HuH-7 (cell line): ENCODE measurements at regions not wholly inside any gene's neighbourhood (a gene's known extent, or its start where the extent isn't known, plus 50 kb on each side); places are given as distances from the start of the nearest gene placed in this dataset.

Experiments used
- DNase-seq: peaks from one replicate; pipeline ENCODE4 v3.0.0; 2011; ENCODE audit warnings: low spot score

DNA sequence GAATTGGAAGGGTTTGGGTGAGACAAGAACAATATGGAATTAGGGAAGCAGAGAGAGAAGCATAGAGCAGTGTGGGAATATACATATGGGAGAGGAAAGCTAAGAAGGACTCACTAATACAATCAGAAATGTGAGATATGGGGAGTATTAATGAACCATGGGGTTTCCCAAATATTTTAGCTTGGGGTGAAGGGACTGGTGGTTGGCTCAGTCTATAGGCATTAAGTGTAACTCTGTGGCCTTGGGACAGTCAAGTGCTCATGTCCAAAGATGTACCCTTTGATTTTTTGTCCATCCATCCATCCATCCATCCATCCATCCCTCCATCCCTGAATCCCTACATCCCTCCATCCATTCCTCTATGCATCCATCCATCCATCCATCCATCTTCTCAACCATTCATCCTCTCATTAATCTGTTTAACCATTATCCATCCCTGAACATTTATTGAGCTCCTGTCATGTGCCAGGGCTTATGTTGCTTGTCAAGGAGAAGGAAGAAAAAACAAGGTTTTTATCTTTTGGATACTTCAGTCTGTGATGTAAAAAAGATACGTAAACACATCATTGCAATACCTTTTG is 263.4 kb upstream of the CHD6 start:
- no peak for DNase-seq

DNA sequence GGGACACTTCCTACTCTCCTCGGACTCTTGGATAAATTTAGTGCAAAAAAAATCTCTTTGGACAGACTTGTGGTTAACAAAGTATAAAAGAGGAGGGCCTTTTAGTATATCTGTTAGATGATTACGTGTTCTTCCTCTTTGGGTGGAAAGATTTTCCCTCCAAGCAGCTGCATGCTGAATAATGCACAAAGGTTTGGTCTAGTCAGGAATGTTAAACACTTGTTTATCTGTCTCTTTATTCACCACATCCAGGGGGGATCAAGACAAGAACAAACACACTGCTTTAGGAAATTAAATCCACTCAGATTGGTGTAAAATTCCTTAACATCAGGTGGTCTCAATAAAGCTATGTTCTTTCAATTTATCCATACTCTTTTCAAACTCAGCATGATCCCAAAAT is 260.9 kb upstream of the CHD6 start:
- DNase-seq = no peak

DNA sequence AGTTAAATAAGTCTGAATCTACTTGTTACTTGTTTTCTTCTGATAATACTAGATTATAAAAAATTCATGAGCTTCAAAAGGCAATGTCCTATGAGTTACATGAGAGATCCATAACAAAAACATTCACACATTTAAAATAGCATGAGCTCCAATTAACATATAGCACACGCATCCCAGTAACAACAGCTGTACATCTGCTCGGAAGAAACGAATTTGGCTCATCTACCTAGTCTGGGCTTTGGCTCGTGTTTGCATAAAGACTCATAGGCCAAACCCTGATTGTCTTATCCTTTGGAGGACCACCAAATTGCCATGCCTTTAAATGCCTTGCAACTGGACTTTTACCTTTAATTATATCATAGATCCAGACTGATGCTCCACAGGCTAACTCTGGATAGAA is 259.7 kb upstream of the CHD6 start:
- no peak for DNase-seq

- DNase-seq = no peak
Observed at GRCh38 chr20:41874658-41875057, 256.5 kb upstream of the CHD6 start.

DNA sequence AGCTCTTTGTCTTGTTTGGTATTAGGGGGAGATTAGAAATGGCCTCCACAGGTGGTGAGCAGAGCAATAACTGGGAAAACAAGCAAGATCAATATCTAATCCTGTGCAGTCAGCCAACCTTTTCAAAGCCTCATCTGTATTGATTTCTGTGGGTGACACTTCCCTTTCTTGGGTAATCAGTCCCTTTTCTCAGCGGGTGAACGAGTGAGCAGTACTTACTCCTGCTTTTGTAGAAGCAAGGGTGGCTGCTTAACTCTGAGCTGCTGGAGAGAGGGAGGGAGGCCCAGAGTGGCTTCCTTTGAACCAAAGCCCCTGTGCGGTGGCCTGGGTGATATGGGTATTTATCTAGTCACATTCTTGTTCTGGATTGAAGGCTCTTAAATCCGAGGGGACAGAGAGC is 254.8 kb upstream of the CHD6 start:
- DNase-seq = no peak

DNA sequence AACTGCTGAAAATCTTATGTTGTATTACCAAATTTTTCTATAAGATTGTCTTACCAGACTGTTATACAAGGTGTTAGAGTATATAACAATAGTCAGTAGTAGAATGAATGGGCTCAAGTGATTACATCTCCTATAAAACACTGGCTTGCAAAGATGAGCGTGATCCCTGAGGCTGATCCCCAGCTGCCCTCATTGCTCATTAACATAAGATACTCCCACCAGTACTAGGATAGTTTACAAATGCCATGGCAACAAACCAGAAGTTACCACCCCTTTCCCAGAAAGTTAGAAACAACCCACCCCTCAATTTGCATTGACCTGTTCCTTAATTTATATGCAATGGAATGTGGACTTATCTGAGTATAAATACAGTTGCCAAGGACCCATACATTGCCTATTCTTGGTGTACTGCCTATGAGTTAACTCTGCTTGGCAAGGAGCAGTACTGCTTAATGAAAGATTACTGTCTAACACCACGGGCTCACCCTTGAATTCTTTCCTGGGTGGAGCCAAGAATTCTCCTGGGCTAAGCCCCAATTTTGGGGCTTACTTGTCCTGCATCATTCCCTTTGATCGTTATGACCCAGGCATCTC is 252.8 kb upstream of the CHD6 start:
- DNase-seq = no peak

DNA sequence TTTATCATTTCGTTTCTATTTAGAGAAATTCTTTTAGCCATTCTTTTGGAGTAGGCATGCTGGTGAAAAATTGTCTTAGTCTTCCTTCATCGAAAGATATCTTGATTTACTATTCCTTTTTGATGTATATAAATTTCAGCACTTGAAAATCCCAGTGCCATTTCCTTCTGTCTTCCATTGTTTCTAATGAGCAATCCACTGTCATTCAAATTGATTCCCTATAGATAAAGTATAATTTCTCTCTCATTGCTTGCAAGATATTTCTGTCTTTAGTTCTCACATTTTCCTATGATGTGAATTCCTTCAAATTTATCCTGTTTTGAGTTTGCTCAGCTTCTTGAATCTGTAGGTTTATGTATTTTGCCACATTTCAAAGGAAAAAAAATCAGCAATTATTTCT is 251.1 kb upstream of the CHD6 start:
- no peak for DNase-seq

- DNase-seq = no peak
Observed at GRCh38 chr20:41865938-41866337, 247.8 kb upstream of the CHD6 start.

DNA sequence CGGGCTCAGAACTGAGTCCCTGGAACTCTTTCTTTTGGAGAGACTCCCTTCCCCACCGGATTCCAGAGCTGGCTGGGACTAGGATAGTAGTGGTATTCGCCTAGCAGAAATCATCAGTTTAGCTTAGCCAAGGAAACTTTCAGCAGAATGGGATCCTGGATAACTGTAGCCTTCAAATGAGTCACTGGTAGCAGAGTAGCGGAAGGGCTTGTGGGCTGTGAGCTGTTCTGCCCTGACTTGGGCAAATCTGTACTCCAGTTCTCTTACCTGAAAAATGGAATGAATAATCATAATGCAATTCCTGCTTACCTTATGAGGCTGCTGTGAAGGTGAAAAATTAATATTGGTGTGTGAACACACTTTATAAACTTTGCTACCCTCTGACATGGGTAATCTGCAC is 244.3 kb upstream of the CHD6 start:
- DNase-seq = no peak

DNA sequence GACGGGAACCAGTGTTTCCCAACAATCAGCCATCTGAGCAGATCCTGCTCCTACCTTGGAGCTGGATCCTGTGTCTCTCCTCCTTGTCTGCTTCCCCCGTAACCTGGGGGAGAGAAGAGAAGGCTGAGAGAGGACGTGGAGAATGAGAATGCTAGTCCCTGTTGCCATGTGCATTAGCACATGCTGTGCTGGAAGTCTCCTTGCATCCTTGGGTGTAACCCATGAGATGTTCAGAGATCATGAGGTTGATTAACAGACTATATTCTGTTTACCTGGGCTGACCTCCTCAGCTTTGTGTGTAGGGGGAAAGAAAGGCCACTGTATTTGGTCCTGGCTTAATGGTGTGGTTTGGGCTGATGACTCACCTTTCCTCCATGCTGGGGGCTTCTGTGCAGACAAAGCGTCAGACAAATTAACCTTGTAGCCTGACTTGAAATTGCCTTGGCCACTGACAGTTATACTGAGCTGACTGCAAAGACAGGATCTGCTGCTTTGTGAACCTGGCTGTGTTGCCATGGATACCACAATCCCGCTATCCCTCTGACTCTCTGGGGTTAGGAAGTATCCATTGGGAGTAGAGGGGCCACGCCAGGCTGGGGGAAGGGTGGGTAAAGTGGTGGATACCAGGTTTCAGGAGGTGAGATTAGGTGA is 243.7 kb upstream of the CHD6 start:
- DNase-seq = no peak

- no peak for DNase-seq
Observed at GRCh38 chr20:41854765-41855164, 236.6 kb upstream of the CHD6 start.

DNA sequence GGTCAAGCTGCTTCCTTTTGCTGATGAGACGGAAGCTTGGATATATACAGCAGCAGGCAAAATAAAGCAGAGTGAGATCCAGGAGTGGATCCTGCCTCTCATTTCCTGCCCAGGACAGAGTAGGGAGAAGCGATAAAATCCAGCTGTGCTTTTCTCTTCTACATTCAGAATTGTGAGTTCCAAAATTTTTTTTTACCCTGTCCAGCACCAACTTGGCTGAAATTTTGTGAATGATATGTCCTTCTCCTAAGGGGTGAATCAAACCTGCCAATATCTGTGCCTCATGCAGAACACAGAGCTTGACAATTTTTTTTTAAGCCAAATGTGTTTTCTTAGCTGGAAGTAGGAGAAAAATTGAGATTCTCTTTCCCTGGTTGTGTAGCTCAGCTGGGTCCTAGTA is 235.6 kb upstream of the CHD6 start:
- DNase-seq = no peak

DNA sequence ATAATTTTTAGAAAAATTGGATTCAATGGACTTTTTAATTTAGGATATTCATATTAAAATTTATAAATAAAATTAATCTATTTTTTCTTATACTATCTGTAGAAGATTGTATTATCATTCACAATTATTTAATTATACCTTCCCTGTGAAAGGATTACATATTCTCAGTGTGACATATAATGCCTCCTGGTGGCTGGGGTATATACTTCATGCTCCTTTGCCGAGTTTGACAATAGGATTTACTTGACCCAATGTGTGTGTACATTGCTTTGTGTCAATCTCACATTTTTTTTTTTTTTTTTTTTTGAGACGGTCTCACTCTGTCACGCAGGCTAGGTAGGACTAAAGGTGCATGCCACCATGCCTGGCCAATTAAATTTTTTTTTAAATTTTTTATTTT is 230.0 kb upstream of the CHD6 start:
- DNase-seq = no peak

DNA sequence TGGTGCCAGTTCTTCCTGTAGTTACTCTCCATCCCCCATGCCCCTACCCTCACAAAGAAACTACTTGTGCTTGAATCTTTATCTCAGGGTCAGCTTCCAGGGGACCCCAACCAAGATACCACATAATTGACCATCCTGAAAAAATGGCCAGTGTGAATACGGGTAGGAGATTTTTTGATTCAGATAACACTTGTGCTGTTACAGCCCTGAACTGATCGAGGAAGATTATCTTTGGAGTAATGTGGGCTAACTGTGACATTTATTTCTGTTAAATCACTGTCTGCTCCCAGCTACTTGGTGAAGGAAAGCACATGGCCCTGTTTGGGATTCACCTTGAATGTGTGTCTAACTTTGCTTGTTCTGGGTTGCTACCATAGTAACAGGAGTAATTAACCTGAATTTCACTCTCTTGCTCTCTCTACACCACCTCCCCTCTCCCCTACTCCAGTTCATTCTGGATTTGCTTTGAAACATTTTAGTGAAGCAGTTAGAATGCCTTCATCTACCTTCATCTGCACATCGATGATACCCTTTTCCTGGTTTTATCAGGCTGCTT is 219.6 kb upstream of the CHD6 start:
- no peak for DNase-seq

GRCh38 chr20:41833739-41834138 is 215.6 kb upstream of the CHD6 start:
- DNase-seq = no peak

DNA sequence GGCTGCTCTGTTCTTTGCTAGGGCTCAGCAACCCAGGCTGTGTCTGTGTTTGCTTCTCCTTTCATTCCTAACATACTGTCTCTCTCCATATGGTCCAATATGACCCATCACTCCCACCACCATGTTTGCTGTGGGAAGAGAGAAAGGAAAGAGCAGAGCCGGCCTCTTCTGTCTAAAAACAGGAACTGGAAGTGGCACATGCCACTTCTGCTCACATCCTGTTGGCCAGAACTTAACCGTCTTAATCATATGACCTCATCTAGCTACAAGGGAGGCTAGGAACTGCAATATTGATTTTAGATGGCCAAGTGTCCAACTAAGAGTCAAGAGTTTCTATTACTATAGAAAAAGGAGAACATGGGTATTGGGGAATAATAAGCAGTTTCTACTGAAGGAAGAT is 212.5 kb upstream of the CHD6 start:
- DNase-seq = no peak

DNA sequence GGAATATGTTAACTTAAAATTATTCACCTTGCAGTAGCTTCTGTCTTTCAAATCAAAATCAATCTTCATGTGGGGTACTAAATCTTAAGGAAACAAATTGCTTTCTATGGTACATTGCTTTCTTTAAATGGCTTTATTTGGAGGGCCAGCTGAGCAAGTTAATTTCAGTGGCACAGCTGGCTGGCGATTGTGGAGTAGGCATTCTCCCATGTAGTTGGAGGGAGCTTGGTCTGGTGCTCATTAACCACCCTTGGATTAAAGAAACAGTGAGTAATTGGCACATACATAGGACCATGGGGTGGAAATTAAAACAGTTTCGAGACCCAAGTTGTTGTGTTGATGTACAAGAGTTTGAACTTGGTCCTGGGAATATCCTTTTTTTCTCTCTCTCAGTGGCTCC is 201.3 kb upstream of the CHD6 start:
- DNase-seq = no peak

- DNase-seq = no peak
Observed at GRCh38 chr20:41818991-41819390, 200.8 kb upstream of the CHD6 start.

DNA sequence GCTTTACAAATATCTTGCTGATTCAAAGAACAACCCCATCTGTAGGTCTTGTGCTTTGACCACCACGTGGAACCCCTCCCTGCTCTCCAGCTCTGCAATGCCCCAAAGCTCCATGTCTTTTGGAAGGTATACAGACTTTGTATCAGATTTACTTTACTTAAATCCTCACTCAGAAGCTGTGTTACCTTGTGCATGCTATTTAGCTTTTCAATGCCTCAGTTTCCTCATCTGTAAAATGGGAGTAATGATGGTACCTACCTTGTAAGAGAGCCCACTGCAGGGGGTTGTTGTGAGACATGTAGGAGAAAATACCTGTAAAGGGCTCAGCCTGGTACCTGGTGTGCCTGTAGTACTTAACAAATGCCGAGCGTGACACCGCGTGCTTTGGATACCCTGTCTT is 200.2 kb upstream of the CHD6 start:
- DNase-seq = no peak

DNA sequence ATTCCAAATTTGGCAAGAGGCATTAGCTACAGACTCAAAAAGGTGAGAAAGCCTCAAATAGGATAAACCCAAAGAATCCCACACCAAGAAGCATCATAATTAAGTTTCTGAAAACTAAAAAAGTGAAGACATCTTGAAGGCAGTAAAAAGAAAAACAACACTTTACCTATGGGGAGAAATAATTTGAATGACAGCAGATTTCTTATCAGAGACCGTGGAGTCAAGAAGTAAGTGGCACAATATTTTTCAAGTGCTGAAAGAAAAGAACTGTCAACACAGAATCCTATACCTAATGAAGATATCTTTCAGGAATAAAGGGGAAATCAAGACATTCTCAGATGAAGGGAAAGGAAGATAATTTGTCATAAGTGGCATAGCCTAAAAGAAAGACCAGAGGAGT is 193.3 kb upstream of the CHD6 start:
- DNase-seq = no peak

DNA sequence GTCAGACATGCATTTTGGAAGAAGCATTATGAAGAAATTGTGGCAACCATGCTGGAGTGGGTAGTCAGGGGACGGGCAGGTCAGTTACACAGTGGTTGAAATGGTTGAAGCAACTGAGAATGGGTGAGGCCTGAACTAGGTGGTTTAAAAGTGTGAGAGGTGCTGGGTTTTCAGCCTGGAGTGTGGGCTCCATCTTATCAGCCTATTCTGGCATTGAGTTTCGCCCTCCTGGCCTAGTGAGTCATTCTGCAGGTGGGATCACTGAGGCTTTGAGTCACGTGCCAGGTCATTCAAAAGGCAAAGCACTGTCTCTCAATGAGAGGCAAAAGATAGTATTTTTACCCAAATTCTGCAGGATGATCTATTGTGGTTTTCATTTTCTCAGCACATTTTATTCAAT is 181.9 kb upstream of the CHD6 start:
- DNase-seq = no peak

- no peak for DNase-seq
Observed at GRCh38 chr20:41798930-41799502, 180.8 kb upstream of the CHD6 start.

GRCh38 chr20:41786158-41786557 is 168.0 kb upstream of the CHD6 start:
- DNase-seq = no peak
